Activated CD4-positive, alpha-beta T cell treated with anti-CD3 and anti-CD28 coated beads for 48 hours (primary cell): ENCODE measurements at regions not wholly inside any gene's neighbourhood (a gene's known extent, or its start where the extent isn't known, plus 50 kb on each side); places are given as distances from the start of the nearest gene placed in this dataset.

Experiments
- DNase-seq: peaks from one replicate; pipeline ENCODE4 v3.0.0-alpha.2; 2020

DNA sequence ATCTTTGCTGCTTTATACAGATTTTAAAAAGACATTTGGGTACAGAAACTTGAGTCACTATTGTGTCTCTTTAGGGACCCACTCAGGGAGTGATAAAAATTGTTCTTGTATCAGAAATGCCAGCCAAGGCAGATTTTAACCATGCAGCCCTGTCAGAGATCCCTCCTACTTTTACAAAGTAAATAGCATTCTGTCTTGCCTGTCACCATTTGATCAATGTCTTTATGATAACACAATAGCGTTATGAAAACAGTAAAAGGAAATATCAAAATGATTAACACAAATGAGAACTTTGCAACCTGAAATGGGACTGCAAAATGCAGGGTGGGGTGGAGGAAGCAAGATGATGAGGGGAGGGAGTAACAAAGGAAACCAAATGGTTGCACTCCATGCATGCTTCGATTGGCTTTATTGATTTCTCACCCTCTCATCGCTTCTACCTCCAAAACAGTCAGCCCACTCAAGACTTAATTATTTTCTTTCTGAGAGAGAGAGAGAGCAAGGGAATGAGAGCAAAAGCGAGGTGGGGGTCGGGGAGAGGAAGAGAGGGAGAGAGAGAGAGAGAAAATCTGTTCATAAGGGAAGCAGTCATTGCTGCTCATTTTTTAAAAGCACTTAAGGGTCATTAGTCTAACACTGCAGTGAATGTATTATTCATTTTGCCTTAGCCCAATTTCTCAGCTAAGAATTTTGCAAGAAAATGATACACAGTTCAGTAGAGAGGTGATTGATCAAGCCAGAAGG lies 576.5 kb downstream of the CSNK1G3 start:
- DNase-seq = no peak

DNA sequence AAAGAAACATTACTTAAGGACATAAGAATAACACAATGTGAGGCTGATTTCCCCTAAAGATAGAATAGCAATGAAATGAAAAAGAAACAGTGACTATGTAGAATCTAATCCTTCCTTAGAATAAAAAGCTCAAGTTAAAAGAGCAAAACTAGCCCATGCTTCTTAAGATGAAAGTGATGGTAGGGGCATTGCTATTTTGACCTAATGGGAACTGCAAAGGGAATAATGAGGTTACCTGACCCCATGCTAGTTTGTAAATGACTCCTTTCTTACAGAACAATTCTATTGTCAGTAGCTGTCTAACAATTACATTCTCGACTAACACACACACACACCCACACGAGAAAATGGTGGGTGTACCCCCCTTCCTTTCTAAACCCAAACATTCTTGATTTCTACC lies 575.8 kb downstream of the CSNK1G3 start:
- DNase-seq = no peak

DNA sequence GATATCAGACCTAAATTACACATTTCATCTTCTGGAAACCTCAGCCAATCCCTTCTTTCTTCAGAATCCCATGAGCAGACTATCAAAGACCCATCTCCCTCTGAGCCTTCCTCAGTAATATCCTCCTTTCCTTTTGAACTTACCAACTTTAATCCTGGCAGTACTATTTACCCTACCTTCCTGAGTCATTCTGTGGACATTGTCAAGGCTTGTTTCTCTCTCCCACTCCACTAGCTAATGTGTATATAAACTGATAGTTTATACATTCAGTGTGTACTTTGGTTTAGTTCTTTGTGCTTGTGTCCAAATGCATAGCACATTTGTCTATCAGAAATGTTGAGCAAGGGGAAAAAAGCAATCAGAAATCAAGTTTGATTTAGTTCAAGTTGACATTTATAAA lies 568.3 kb downstream of the CSNK1G3 start:
- DNase-seq = no peak

GRCh38 chr5:124079062-124079461 lies 567.1 kb downstream of the CSNK1G3 start:
- no peak for DNase-seq

GRCh38 chr5:124074500-124074899 lies 562.5 kb downstream of the CSNK1G3 start:
- no peak for DNase-seq

DNA sequence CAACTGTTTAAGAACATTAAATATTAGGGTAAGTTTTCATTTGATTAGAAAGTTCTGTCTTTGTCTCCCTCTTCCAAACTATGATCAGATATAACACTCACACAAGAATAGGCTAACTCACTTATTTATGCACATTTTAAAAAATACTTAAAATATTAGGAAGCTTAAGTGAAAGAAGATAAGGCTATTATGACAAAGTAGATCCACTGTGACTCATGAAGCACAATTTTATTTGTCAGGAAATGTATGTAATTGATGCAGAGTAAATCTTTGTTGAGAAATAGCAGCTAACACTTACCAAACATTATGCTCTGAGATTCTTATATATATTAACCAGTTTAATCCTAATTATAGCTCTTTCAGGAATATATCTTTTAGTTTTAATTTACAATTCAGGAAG lies 560.6 kb downstream of the CSNK1G3 start:
- DNase-seq = no peak

GRCh38 chr5:124071039-124071438 lies 559.1 kb downstream of the CSNK1G3 start:
- DNase-seq = no peak

DNA sequence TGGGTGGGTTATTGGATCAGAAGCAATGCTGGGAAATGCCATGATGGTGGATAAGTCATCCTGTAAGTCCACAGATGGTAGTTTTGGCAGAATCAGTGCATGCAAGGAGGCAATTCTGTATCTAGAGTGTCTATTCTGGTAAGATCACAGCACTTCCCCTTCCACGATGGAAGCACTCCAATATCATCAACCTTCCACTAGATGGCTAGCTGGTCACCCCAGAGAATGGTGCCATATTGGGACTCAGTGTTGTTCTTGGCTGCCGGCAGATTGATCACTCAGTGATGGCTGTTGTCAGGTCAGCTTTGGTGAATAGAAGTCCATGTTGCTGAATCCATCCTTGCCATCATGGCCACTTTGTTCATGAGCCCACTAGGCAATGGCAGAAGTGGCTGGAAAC lies 553.5 kb downstream of the CSNK1G3 start:
- no peak for DNase-seq

GRCh38 chr5:124064956-124065355 lies 553.0 kb downstream of the CSNK1G3 start:
- no peak for DNase-seq

DNA sequence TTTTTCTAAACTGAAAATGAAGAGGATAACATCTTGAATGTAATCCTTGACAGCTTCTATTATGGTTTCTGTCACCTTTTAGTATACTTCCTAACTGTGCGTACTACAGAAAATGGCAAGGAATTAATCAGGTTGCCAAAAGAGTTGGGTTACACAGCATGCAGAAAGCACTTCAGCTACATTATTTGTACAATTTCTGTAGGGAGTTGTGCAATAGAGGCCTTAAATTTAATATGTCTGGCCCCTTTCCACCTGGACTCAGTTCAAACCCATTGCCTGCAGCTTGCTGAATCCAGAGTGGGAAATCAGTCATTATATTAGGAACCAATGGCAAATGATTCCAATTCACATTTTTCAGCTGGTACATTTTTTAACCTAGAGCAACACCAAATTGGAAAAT lies 549.7 kb downstream of the CSNK1G3 start:
- DNase-seq = no peak

GRCh38 chr5:124061068-124061430 lies 549.1 kb downstream of the CSNK1G3 start:
- no peak for DNase-seq

GRCh38 chr5:124060413-124061067 lies 548.6 kb downstream of the CSNK1G3 start:
- no peak for DNase-seq

DNA sequence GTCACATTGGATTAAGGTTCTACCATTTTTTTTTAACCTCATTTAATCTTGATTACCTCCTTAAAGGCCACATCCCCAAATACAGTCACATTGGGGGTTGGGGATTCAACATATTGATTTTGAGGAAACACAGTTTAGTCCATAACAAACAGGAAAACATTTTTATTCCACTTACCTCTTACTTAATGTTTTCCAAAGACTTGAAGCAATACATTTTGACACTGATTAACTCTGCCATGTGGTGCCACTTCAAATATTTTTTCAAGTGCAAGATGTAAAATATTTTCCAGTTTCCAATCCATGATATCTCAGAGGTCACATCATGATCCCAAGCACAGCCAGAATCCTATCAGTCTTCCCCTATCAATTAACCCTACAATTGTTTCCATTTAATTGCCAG lies 548.0 kb downstream of the CSNK1G3 start:
- DNase-seq = no peak

GRCh38 chr5:124059200-124059599 lies 547.2 kb downstream of the CSNK1G3 start:
- DNase-seq = no peak

GRCh38 chr5:124057724-124058231 lies 545.8 kb downstream of the CSNK1G3 start:
- no peak for DNase-seq

GRCh38 chr5:124056991-124057723 lies 545.2 kb downstream of the CSNK1G3 start:
- DNase-seq = no peak

DNA sequence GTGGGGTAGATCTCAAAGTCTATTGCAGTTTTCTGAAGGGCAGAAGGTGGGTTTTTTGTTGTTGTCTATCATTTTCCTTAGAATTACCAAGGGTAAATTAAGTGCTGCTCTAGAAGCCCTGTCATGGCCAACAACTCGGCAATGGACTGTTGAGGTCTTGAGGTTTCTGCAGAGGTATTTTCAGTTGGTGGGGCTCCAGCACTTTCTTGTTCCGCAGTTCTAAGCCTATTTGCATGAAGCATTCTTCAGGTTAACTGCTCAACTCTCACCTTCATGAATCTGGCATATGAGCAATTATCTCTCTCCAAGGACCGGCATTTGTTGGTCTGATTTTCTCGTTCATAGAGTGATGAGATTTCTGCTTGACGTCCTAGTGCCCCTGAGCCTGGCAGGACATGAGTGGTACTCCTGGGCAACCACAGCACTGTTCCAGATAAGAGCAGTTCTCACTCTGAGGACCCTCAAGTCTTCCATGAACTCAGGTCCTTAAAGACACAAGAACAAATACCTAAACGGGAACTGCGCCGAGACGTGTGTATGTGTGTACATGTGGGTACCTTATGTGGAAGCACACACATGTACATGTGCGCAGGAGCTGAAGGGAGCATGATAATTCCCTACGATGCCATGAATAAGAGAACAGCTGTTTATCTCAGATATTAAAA lies 544.5 kb downstream of the CSNK1G3 start:
- DNase-seq = no peak

DNA sequence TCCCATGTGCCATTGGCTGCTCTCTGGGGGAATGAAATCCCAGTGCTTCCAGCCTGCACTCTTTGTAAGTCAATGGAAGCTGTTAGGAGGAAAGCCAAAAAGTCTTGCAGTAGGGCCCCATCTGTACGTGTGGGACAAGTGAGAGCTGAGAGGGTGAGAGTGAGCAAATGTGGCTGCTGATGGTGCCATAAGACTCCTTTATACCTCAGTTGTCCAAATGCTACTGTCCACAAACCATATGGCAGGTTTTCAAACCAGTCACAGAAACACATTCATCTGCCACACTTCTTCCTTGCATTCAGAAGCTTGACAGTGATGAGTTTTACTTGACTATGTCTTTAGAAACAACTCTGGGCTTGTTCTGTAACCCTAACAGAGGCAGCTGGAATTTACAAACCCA lies 543.8 kb downstream of the CSNK1G3 start:
- no peak for DNase-seq

GRCh38 chr5:124054564-124054963 lies 542.6 kb downstream of the CSNK1G3 start:
- DNase-seq = no peak

DNA sequence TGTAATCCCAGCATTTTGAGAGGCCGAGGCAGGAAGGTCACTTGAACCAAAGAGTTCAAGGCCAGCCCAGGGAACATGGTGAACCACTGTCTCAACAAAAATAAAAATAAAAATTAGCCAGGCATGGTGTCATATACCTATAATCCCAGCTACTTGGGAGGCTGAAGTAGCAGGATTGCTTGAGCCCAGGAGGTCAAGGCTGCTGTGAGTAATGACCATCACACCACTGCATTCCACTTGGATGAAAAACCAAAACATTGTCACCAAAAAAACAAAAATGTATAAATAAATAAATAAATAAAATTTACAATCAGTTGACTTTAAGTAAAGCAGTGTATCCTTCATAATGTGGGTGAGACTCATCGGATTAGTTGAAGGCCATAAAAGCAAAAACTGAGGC lies 541.4 kb downstream of the CSNK1G3 start:
- no peak for DNase-seq

- DNase-seq = no peak
These were observed 540.2 kb downstream of the CSNK1G3 start for GRCh38 chr5:124052201-124052600.

- DNase-seq = no peak
These were observed 538.3 kb downstream of the CSNK1G3 start for GRCh38 chr5:124050120-124050770.

- DNase-seq = no peak
These were observed 533.4 kb downstream of the CSNK1G3 start for GRCh38 chr5:124045412-124045811.
